H54 (cell line): ENCODE measurements at regions not wholly inside any gene's neighbourhood (a gene's known extent, or its start where the extent isn't known, plus 50 kb on each side); places are given as distances from the start of the nearest gene placed in this dataset.

Experiments
- DNase-seq: peaks from one replicate; pipeline ENCODE4 v3.0.0; 2011; ENCODE audit warnings: low spot score, mixed read lengths; ENCODE audit not compliant: insufficient read length
- FAIRE-seq: peaks from 3 replicates; lab custom pipeline; 2011; peaks lifted over from hg19 to GRCh38; lab: Jason Lieb, UNC
- POLR2A ChIP-seq: IDR thresholded peaks from 2 replicates; pipeline ENCODE4 v1.6.1; 2011; ENCODE audit warnings: low read depth, mild to moderate bottlenecking, low read length

- TF ChIP-seq POLR2A = no peak
- FAIRE-seq (no peak), DNase-seq (no peak)
These were observed 131.6 kb downstream of the HMX1 start for GRCh38 chr4:8739820-8740665.

- no peak for TF ChIP-seq POLR2A
- FAIRE-seq = no peak
These were observed 132.3 kb downstream of the HMX1 start for GRCh38 chr4:8739317-8739716.

GRCh38 chr4:8738471-8738931 is 133.1 kb downstream of the HMX1 start:
- TF ChIP-seq POLR2A = no peak
- no peak for DNase-seq
- no peak for FAIRE-seq

More at GRCh38 chr4:8739317-8739716, 132.3 kb downstream of the HMX1 start:
- no peak for DNase-seq

- DNase-seq (no peak), FAIRE-seq (no peak)
- TF ChIP-seq POLR2A = no peak
These were observed 133.9 kb downstream of the HMX1 start for GRCh38 chr4:8737601-8738279.

- FAIRE-seq = no peak
- no peak for DNase-seq
- TF ChIP-seq POLR2A = no peak
These were observed 134.6 kb downstream of the HMX1 start for GRCh38 chr4:8737075-8737474.

- no peak for DNase-seq
- no peak for FAIRE-seq
- no peak for TF ChIP-seq POLR2A
These were observed 135.4 kb downstream of the HMX1 start for GRCh38 chr4:8736090-8736825.

- FAIRE-seq (no peak), DNase-seq (no peak)
- no peak for TF ChIP-seq POLR2A
These were observed 136.2 kb downstream of the HMX1 start for GRCh38 chr4:8735236-8736089.

- TF ChIP-seq POLR2A = no peak
- FAIRE-seq (no peak), DNase-seq (no peak)
These were observed 138.9 kb downstream of the HMX1 start for GRCh38 chr4:8732681-8733243.

GRCh38 chr4:8732092-8732491 is 139.5 kb downstream of the CPZ start:
- DNase-seq (no peak), FAIRE-seq (no peak)
- TF ChIP-seq POLR2A = no peak

GRCh38 chr4:8731364-8731763 is 138.8 kb downstream of the CPZ start:
- DNase-seq (no peak), FAIRE-seq (no peak)
- TF ChIP-seq POLR2A = no peak

- TF ChIP-seq POLR2A = no peak
- no peak for FAIRE-seq
- no peak for DNase-seq
These were observed 138.1 kb downstream of the CPZ start for GRCh38 chr4:8730681-8731080.

GRCh38 chr4:8730159-8730558 is 137.6 kb downstream of the CPZ start:
- no peak for TF ChIP-seq POLR2A
- FAIRE-seq (no peak), DNase-seq (no peak)

- TF ChIP-seq POLR2A = no peak
- DNase-seq (no peak), FAIRE-seq (no peak)
These were observed 137.0 kb downstream of the CPZ start for GRCh38 chr4:8729408-8730149.
